ENCODE measurements at regions not wholly inside any gene's neighbourhood (a gene's known extent, or its start where the extent isn't known, plus 50 kb on each side); places are given as distances from the start of the nearest gene placed in this dataset.

- Histone ChIP-seq H3K4me3 (ENCODE audit: low read depth in 1 of 2, low read length in 1 of 2) (no peak overlapping the region), H3K36me3 (no peaks in the 10 kb centered on the region), H3K27ac (no peak overlapping the region), H3K27me3 (no peaks in the 10 kb centered on the region), H3K4me1 (ENCODE audit: control insufficient read depth in 1 of 2, insufficient read depth in 1 of 2, low read depth in 1 of 2, low read length in 1 of 2) (peaks cover 14 to 19% of the 10 kb centered on the region in 2 experiments), H3K9me3 (no peaks in the 10 kb centered on the region)
- no peak for TF ChIP-seq CTCF (IDR thresholded peaks at IDR 0.05)
Measured at GRCh38 chr5:56615361-56616153, 199.8 kb upstream of the MAP3K1 start.

GRCh38 chr5:56612759-56613158, 202.6 kb upstream of the MAP3K1 start:
- H3K27me3 ChIP-seq, result no peaks in the 10 kb centered on the region
- no peak for TF ChIP-seq CTCF (IDR thresholded peaks at IDR 0.05)
- peaks cover 28 to 33% of the 10 kb centered on the region in 2 experiments for H3K4me1 ChIP-seq (ENCODE audit: control insufficient read depth in 1 of 2, insufficient read depth in 1 of 2, low read depth in 1 of 2, low read length in 1 of 2)
- H3K36me3 ChIP-seq, result no peaks in the 10 kb centered on the region
- no peak overlapping the region for H3K4me3 ChIP-seq (ENCODE audit: low read depth in 1 of 2, low read length in 1 of 2)
- no peaks in the 10 kb centered on the region for H3K9me3 ChIP-seq
- H3K27ac ChIP-seq, result peak overlapping the region; percentile 32

- TF ChIP-seq CTCF (IDR thresholded peaks at IDR 0.05), result no peak
- H3K4me1 ChIP-seq (ENCODE audit: control insufficient read depth in 1 of 2, insufficient read depth in 1 of 2, low read depth in 1 of 2, low read length in 1 of 2), result peaks cover 32 to 37% of the 10 kb centered on the region in 2 experiments
- H3K4me3 ChIP-seq (ENCODE audit: low read depth in 1 of 2, low read length in 1 of 2), result no peak overlapping the region
- H3K36me3 ChIP-seq, result no peaks in the 10 kb centered on the region
- no peaks in the 10 kb centered on the region for H3K27me3 ChIP-seq
- no peaks in the 10 kb centered on the region for H3K9me3 ChIP-seq
- peak overlapping the region; percentile 32 for H3K27ac ChIP-seq
Measured at GRCh38 chr5:56612353-56612752, 203.0 kb upstream of the MAP3K1 start.

DNA sequence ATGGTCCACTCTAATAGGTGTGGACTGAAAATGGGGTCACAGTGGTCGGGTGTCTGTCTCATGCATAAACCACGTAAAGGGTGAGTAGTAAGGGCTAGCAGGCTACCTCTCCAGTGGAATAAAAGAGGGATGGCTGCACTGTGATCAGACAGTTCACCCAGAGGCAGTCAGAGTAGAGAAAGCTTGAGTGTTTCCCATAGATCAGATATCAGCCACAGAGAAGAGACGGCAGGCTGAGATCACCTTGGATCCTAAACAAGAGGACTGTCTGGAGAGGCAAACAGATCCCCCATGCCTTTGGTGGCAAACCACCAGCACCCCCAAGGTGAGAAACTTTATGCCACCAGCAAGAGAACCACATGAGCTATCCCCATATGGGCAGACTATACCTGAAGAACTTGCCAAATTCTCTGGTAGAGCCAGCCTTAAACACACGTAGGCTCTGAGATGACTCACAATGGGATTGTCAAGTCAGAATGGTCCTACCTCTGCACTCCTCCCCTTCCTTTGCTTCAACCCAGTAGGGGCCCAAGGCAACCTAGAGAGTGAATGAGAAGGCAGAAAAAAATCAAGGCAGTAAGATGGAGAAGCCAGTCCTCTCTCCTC, 205.2 kb upstream of the MAP3K1 start:
- H3K27me3 ChIP-seq, result no peaks in the 10 kb centered on the region
- TF ChIP-seq CTCF (IDR thresholded peaks at IDR 0.05), result no peak
- no peaks in the 10 kb centered on the region for H3K36me3 ChIP-seq
- H3K4me1 ChIP-seq (ENCODE audit: control insufficient read depth in 1 of 2, insufficient read depth in 1 of 2, low read depth in 1 of 2, low read length in 1 of 2), result peaks cover 34 to 37% of the 10 kb centered on the region in 2 experiments
- H3K27ac ChIP-seq, result no peak overlapping the region
- no peaks in the 10 kb centered on the region for H3K9me3 ChIP-seq
- no peak overlapping the region for H3K4me3 ChIP-seq (ENCODE audit: low read depth in 1 of 2, low read length in 1 of 2)

DNA sequence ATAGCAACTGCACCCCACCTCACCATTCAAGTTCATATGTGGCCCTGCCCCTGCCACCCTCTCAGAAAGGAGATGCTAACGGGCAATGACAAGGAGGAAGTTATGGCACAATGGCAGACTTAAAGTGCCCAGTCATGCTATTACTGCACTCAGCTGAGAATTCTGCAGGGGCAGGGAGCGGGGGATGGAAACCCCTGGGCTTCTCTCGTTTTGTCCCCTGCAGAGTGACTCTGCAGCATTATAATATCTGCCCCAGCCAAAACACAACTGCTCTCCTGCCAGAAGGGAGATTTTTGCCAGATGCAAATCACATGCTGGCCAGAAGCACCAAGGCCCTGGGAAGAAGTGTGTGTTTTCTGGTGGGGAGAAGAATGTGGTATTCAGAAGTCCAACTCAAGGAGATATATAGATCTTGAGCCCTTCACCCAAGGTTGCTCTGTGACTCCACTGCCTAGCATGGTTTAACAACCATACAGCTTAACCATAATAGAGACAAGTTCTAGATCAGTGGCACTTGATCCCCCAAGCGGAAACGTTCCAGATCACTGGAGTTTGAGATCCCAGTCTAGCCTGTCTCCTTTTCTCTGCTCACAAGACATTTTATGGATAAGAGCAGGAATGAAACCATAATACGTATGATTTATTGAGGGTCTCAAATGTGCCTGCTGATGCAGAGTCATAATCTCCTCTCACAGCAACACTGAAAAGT, 207.0 kb upstream of the MAP3K1 start:
- no peaks in the 10 kb centered on the region for H3K9me3 ChIP-seq
- H3K27ac ChIP-seq, result peak overlapping the region; percentile 75
- TF ChIP-seq CTCF (IDR thresholded peaks at IDR 0.05), result no peak
- peaks cover 32 to 34% of the 10 kb centered on the region in 2 experiments for H3K4me1 ChIP-seq (ENCODE audit: control insufficient read depth in 1 of 2, insufficient read depth in 1 of 2, low read depth in 1 of 2, low read length in 1 of 2)
- peak overlapping the region; percentile 1 to 9 for H3K4me3 ChIP-seq (ENCODE audit: low read depth in 1 of 2, low read length in 1 of 2)
- no peaks in the 10 kb centered on the region for H3K27me3 ChIP-seq
- H3K36me3 ChIP-seq, result no peaks in the 10 kb centered on the region

All from neutrophil (primary cell).